ENCODE measurements at regions not wholly inside any gene's neighbourhood (a gene's known extent, or its start where the extent isn't known, plus 50 kb on each side); places are given as distances from the start of the nearest gene placed in this dataset.

DNA sequence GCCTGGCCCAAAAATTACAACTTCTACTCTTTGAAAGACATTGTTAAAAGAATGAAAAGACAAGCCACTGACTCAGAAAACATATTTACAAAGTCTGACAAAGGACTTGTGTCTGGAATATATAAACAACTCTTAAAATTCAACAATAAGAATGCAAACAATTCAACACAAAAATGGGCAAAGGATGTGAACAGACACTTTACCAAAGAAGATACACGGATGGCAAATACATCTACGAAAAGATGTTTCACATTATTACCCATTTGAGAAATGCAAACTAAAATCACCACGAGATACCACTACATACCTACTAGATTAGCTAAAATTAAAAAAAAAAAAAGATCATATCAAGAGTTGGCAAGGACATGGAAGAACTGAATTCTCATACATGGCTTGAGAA lies 80.8 kb upstream of the METRNL start:
- ChIA-PET POLR2A (ENCODE audit: low non-redundant PET) (no interaction called here), CTCF (no interaction called here)
- Histone ChIP-seq H3K36me3 (ENCODE audit: insufficient read depth, low read length, poor library complexity, severe bottlenecking) (no peaks in the 10 kb centered on the region), H3K4me3 (ENCODE audit: low read depth, low read length, poor library complexity, severe bottlenecking) (no peak overlapping the region), H3K9me3 (ENCODE audit: low read depth, low read length, poor library complexity, severe bottlenecking) (peaks cover 3% of the 10 kb centered on the region), H3K27me3 (replicated peaks; ENCODE audit: insufficient read depth, low read depth, low read length, poor library complexity) (no peaks in the 10 kb centered on the region), H3K4me1 (ENCODE audit: insufficient read depth, low read length, poor library complexity, severe bottlenecking) (no peaks in the 10 kb centered on the region), H3K27ac (ENCODE audit: low read depth, low read length, poor library complexity, severe bottlenecking) (no peak overlapping the region)
- no peak for DNase-seq (ENCODE audit: low spot score)
- intact Hi-C loops (cut with micrococcal nuclease; ENCODE audit: unreplicated experiment) = no loop called here
- TF ChIP-seq, protein P1, sequence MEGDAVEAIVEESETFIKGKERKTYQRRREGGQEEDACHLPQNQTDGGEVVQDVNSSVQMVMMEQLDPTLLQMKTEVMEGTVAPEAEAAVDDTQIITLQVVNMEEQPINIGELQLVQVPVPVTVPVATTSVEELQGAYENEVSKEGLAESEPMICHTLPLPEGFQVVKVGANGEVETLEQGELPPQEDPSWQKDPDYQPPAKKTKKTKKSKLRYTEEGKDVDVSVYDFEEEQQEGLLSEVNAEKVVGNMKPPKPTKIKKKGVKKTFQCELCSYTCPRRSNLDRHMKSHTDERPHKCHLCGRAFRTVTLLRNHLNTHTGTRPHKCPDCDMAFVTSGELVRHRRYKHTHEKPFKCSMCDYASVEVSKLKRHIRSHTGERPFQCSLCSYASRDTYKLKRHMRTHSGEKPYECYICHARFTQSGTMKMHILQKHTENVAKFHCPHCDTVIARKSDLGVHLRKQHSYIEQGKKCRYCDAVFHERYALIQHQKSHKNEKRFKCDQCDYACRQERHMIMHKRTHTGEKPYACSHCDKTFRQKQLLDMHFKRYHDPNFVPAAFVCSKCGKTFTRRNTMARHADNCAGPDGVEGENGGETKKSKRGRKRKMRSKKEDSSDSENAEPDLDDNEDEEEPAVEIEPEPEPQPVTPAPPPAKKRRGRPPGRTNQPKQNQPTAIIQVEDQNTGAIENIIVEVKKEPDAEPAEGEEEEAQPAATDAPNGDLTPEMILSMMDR (conservative IDR thresholded peaks at IDR 0.05; ENCODE audit: low read depth, low read length) = no peak
- TF ChIP-seq EZH2 (IDR thresholded peaks at IDR 0.05; ENCODE audit: borderline replicate concordance, low read depth, low read length, poor library complexity, severe bottlenecking) = no peak
- BruUV-seq (replicated peaks) = no TSS peak

DNA sequence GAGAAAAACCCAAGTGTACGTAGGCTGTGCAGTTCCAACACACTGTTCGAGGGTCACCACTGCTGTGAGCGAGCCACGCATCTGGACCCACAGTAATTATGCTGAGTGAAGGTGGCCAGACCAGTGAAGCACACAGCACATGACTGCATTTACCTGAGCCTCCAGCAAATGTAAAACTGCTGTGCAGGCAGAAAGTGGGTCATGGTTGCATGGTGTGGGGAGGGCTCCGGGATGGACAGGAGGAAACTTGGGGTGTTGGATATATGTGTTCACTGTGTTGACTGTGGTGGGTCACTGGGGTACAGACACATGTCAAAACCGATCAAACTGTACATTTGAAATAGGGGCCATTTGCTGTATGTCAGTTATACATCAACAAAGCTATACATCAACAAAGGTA lies 78.7 kb upstream of the METRNL start:
- no peaks in the 10 kb centered on the region for H3K9me3 ChIP-seq (ENCODE audit: low read depth, low read length, poor library complexity, severe bottlenecking)
- H3K36me3 ChIP-seq (ENCODE audit: insufficient read depth, low read length, poor library complexity, severe bottlenecking) = no peaks in the 10 kb centered on the region
- CTCF ChIA-PET = no interaction called here
- H3K27me3 ChIP-seq (replicated peaks; ENCODE audit: insufficient read depth, low read depth, low read length, poor library complexity) = no peaks in the 10 kb centered on the region
- no peak for TF ChIP-seq EZH2 (IDR thresholded peaks at IDR 0.05; ENCODE audit: borderline replicate concordance, low read depth, low read length, poor library complexity, severe bottlenecking)
- TF ChIP-seq, protein P1 (conservative IDR thresholded peaks at IDR 0.05; ENCODE audit: low read depth, low read length) = no peak
- no peaks in the 10 kb centered on the region for H3K4me1 ChIP-seq (ENCODE audit: insufficient read depth, low read length, poor library complexity, severe bottlenecking)
- DNase-seq (ENCODE audit: low spot score) = no peak
- intact Hi-C loops (cut with micrococcal nuclease; ENCODE audit: unreplicated experiment) = no loop called here
- no peak overlapping the region for H3K27ac ChIP-seq (ENCODE audit: low read depth, low read length, poor library complexity, severe bottlenecking)
- H3K4me3 ChIP-seq (ENCODE audit: low read depth, low read length, poor library complexity, severe bottlenecking) = no peak overlapping the region
- POLR2A ChIA-PET (ENCODE audit: low non-redundant PET) = no interaction called here
- no TSS peak for BruUV-seq (replicated peaks)

DNA sequence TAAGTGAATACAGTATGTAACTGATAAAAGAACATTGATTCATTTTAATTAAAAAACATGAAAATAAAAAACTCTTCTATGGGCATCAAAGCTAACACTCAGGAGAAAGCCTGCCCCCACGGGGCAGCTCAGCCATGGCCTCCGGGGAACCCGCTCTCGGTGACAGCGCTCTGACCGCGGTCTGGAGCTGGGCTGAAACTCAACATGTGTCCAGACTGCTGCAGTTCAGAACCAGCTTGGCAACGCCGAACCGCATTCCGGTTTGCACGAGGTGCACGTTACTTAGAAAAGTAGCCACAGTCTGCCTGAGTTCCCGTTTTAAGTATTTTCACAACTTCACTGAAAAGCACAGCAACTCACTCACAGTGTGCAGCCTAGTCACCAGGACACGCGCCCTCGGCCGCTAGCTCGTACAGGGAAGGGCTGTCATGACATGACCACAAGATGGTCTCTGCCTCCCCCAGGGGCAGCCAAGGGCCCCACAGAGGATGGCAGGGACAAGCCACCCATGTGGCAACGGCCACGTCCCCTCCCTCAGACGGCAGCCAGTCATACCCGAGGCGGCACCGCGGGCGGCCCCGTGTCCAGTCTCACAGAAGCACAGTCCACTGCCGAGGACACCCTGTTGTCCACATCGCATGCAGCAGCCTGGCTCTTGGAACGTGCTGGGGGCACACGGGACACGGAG lies 77.1 kb upstream of the METRNL start:
- intact Hi-C loops (cut with micrococcal nuclease; ENCODE audit: unreplicated experiment) = no loop called here
- H3K27ac ChIP-seq (ENCODE audit: low read depth, low read length, poor library complexity, severe bottlenecking) = no peak overlapping the region
- H3K36me3 ChIP-seq (ENCODE audit: insufficient read depth, low read length, poor library complexity, severe bottlenecking) = no peaks in the 10 kb centered on the region
- no peaks in the 10 kb centered on the region for H3K27me3 ChIP-seq (replicated peaks; ENCODE audit: insufficient read depth, low read depth, low read length, poor library complexity)
- no peak for DNase-seq (ENCODE audit: low spot score)
- no peak overlapping the region for H3K4me3 ChIP-seq (ENCODE audit: low read depth, low read length, poor library complexity, severe bottlenecking)
- ChIA-PET POLR2A (ENCODE audit: low non-redundant PET) (no interaction called here), CTCF (no interaction called here)
- H3K9me3 ChIP-seq (ENCODE audit: low read depth, low read length, poor library complexity, severe bottlenecking) = no peaks in the 10 kb centered on the region
- BruUV-seq (replicated peaks) = no TSS peak
- H3K4me1 ChIP-seq (ENCODE audit: insufficient read depth, low read length, poor library complexity, severe bottlenecking) = no peaks in the 10 kb centered on the region
- TF ChIP-seq, protein P1 (conservative IDR thresholded peaks at IDR 0.05; ENCODE audit: low read depth, low read length) = no peak
- TF ChIP-seq EZH2 (IDR thresholded peaks at IDR 0.05; ENCODE audit: borderline replicate concordance, low read depth, low read length, poor library complexity, severe bottlenecking) = no peak

Data from A673 (cell line).